H9 (cell line): ENCODE measurements at regions not wholly inside any gene's neighbourhood (a gene's known extent, or its start where the extent isn't known, plus 50 kb on each side); places are given as distances from the start of the nearest gene placed in this dataset.
"Not testable (repeated sequence)": the region's sequence is repeated elsewhere in the genome, so short reads cannot be mapped to it uniquely, and the experiment has no call there.

Experiments used
- DNase-seq: peaks from one replicate; pipeline ENCODE4 v3.0.0-alpha.2; 2017
- H2AFZ ChIP-seq: one replicate; pipeline ENCODE4 v1.6.1; 2013; ENCODE audit warnings: mild to moderate bottlenecking, low read length, control low read depth, moderate library complexity
- H2AK5ac ChIP-seq: 2 replicates; pipeline ENCODE4 v1.6.1; 2013; ENCODE audit warnings: low read length, control low read depth, mixed read lengths; ENCODE audit not compliant: insufficient read length
- H2BK120ac ChIP-seq: one replicate; pipeline ENCODE4 v1.6.1; 2013; ENCODE audit warnings: low read depth, mild to moderate bottlenecking, low read length, control low read depth, inconsistent platforms; ENCODE audit not compliant: poor library complexity, severe bottlenecking
- H2BK12ac ChIP-seq: 2 replicates; pipeline ENCODE4 v1.6.1; 2013; ENCODE audit warnings: low read length, control low read depth, mixed read lengths, low read depth; ENCODE audit not compliant: insufficient read length
- H2BK15ac ChIP-seq: 2 replicates; pipeline ENCODE4 v1.6.1; 2013; ENCODE audit warnings: low read depth, low read length, control low read depth
- H2BK20ac ChIP-seq: one replicate; pipeline ENCODE4 v1.6.1; 2013; ENCODE audit warnings: low read depth, mild to moderate bottlenecking, low read length, control low read depth, inconsistent platforms; ENCODE audit not compliant: poor library complexity, severe bottlenecking
- H2BK5ac ChIP-seq: 2 replicates; pipeline ENCODE4 v1.6.1; 2013; ENCODE audit warnings: low read length, control low read depth, mixed read lengths; ENCODE audit not compliant: insufficient read length
- H3K14ac ChIP-seq: 2 replicates; pipeline ENCODE4 v1.6.1; 2013; ENCODE audit warnings: low read length, control low read depth; ENCODE audit not compliant: insufficient read depth
- H3K18ac ChIP-seq: 2 replicates; pipeline ENCODE4 v1.6.1; 2013; ENCODE audit warnings: low read depth, mild to moderate bottlenecking, mixed read lengths, low read length, control low read depth; ENCODE audit not compliant: insufficient read length
- H3K23ac ChIP-seq: 2 replicates; pipeline ENCODE4 v1.6.1; 2013; ENCODE audit warnings: low read length, control low read depth, mixed read lengths, low read depth; ENCODE audit not compliant: insufficient read length
- H3K23me2 ChIP-seq: 2 replicates; pipeline ENCODE4 v1.6.1; 2013; ENCODE audit warnings: low read depth, mild to moderate bottlenecking, mixed read lengths, low read length, control low read depth; ENCODE audit not compliant: insufficient read length, poor library complexity, severe bottlenecking
- H3K27ac ChIP-seq: 2 replicates; pipeline ENCODE4 v1.5.1; 2013; ENCODE audit warnings: low read length, control low read depth, mixed read lengths, low read depth; ENCODE audit not compliant: insufficient read length
- H3K27me3 ChIP-seq: 2 replicates; pipeline ENCODE4 v1.6.1; 2013; ENCODE audit warnings: low read length, control low read depth, inconsistent platforms; ENCODE audit not compliant: insufficient read depth
- H3K4ac ChIP-seq: 2 replicates; pipeline ENCODE4 v1.6.1; 2013; ENCODE audit warnings: low read depth, mild to moderate bottlenecking, control low read depth, inconsistent platforms, low read length, moderate library complexity
- H3K4me1 ChIP-seq: 2 replicates; pipeline ENCODE4 v1.6.1; 2013; ENCODE audit warnings: low read length, control low read depth, inconsistent platforms; ENCODE audit not compliant: insufficient read depth
- H3K4me2 ChIP-seq: 2 replicates; pipeline ENCODE4 v1.6.1; 2013; ENCODE audit warnings: low read length, control low read depth, mixed read lengths; ENCODE audit not compliant: insufficient read length, insufficient read depth
- H3K56ac ChIP-seq: 2 replicates; pipeline ENCODE4 v1.6.1; 2013; ENCODE audit warnings: low read depth, mild to moderate bottlenecking, mixed read lengths, low read length, control low read depth; ENCODE audit not compliant: insufficient read length
- H3K79me1 ChIP-seq: 2 replicates; pipeline ENCODE4 v1.6.1; 2013; ENCODE audit warnings: low read depth, mild to moderate bottlenecking, moderate library complexity, low read length, control low read depth, inconsistent platforms; ENCODE audit not compliant: insufficient read depth, poor library complexity, severe bottlenecking
- H3K79me2 ChIP-seq: 2 replicates; pipeline ENCODE4 v1.6.1; 2013; ENCODE audit warnings: low read length, control low read depth, inconsistent platforms; ENCODE audit not compliant: insufficient read depth
- H3K9ac ChIP-seq: 2 replicates; pipeline ENCODE4 v1.6.1; 2013; ENCODE audit warnings: low read length, control low read depth, mixed read lengths; ENCODE audit not compliant: insufficient read length; ENCODE audit errors: extremely low read depth
- H3K9me3 ChIP-seq: one replicate; pipeline ENCODE4 v1.6.1; 2013; ENCODE audit warnings: low read depth, low read length, inconsistent platforms; ENCODE audit not compliant: control insufficient read depth
- H3T11ph ChIP-seq: one replicate; pipeline ENCODE4 v1.6.1; 2013; ENCODE audit warnings: mild to moderate bottlenecking, low read length, control low read depth, inconsistent platforms
- H4K20me1 ChIP-seq: one replicate; pipeline ENCODE4 v1.6.1; 2013; ENCODE audit not compliant: control insufficient read depth, insufficient read length, insufficient read depth
- H4K5ac ChIP-seq: 2 replicates; pipeline ENCODE4 v1.6.1; 2013; ENCODE audit warnings: low read depth, mild to moderate bottlenecking, mixed read lengths, low read length, control low read depth; ENCODE audit not compliant: insufficient read length
- H4K8ac ChIP-seq: replicated peaks from 2 replicates; pipeline ENCODE4 v1.6.1; 2013; ENCODE audit warnings: low read length, control low read depth, mixed read lengths, low read depth; ENCODE audit not compliant: insufficient read length
- H4K91ac ChIP-seq: 2 replicates; pipeline ENCODE4 v1.6.1; 2013; ENCODE audit warnings: low read depth, mild to moderate bottlenecking, moderate library complexity, mixed read lengths, low read length, control low read depth; ENCODE audit not compliant: insufficient read length
- H3K27ac Mint-ChIP-seq, 3 experiments: 2 replicates in 2 of 3; 3 replicates in 1 of 3; pipeline ENCODE4 v1.8.0; 2020 to 2021; ENCODE audit warnings: mixed read lengths in 3 of 3, mild to moderate bottlenecking in 1 of 3, moderate library complexity in 1 of 3
- H3K27me3 Mint-ChIP-seq: 2 replicates; pipeline ENCODE4 v1.8.0; 2021; ENCODE audit warnings: low read depth, mild to moderate bottlenecking, moderate library complexity, mixed read lengths
- H3K36me3 Mint-ChIP-seq, 3 experiments: 2 replicates in 2 of 3; 3 replicates in 1 of 3; pipeline ENCODE4 v1.8.0; 2020 to 2021; ENCODE audit warnings: low read depth in 3 of 3, mixed read lengths in 3 of 3; ENCODE audit not compliant: insufficient read depth in 1 of 3
- H3K4me1 Mint-ChIP-seq, 2 experiments: 2 replicates each; pipeline ENCODE4 v1.8.0; 2020; ENCODE audit warnings: mixed read lengths in 2 of 2
- H3K4me3 Mint-ChIP-seq, 2 experiments: 2 replicates in 1 of 2; 3 replicates in 1 of 2; pipeline ENCODE4 v1.8.0; 2020 to 2021; ENCODE audit warnings: mild to moderate bottlenecking in 2 of 2, mixed read lengths in 2 of 2, moderate library complexity in 1 of 2
- H3K9me3 Mint-ChIP-seq, 2 experiments: 2 replicates in 1 of 2; 3 replicates in 1 of 2; pipeline ENCODE4 v1.8.0; 2020; ENCODE audit warnings: mild to moderate bottlenecking in 2 of 2, mixed read lengths in 2 of 2, moderate library complexity in 1 of 2
- WGBS: extraction: QIAGEN DNeasy Blood & Tissue Kit; methylation state at CpG from one replicate; pipeline ENCODE4 v1.1.7; 2013; ENCODE audit warnings: missing lambda C conversion rate, low lambda C conversion rate, mixed read lengths; ENCODE audit not compliant: insufficient read length; ENCODE audit errors: extremely low coverage; 5-methylcytosine and 5-hydroxymethylcytosine counted together

DNA sequence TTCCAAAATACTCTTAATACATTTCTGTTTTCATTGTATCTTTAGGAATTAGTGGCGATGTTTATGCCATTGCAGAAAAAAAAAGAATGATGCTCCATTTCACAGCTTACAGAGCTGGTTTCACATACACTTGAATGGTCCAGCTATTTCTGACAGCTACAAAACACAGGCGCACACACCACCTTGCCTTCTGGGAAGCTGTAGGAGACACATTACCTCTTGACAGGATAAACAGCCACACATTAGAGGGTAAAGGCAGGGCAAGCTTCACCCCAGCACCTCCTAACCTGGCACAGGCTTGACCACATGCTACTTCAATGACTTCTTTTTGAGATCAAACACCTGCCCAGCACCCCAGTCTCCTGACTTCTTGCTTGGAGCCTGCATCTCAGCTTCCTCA is 73.2 kb upstream of the PLGLB2 start:
- not testable (repeated sequence) for H2AK5ac ChIP-seq, H2AFZ ChIP-seq, H3K79me1 ChIP-seq, H3K27me3 ChIP-seq, H3K9ac ChIP-seq, H4K91ac ChIP-seq, H3K9me3 Mint-ChIP-seq, H3K4me1 Mint-ChIP-seq, H3K14ac ChIP-seq, H3K9me3 ChIP-seq, H2BK12ac ChIP-seq, DNase-seq, H4K20me1 ChIP-seq, H3K79me2 ChIP-seq, H3K23me2 ChIP-seq, H3K4ac ChIP-seq, H3K23ac ChIP-seq, H3K27ac ChIP-seq, H2BK120ac ChIP-seq, H3K4me2 ChIP-seq, H2BK20ac ChIP-seq, H4K8ac ChIP-seq, H3K4me3 Mint-ChIP-seq, H3T11ph ChIP-seq, H3K27me3 Mint-ChIP-seq, H2BK5ac ChIP-seq, H3K36me3 Mint-ChIP-seq, H4K5ac ChIP-seq, H3K27ac Mint-ChIP-seq, H3K18ac ChIP-seq, H2BK15ac ChIP-seq, H3K56ac ChIP-seq, H3K4me1 ChIP-seq
- no CpG with 5 or more reads among the region's 2 CpGs for WGBS

DNA sequence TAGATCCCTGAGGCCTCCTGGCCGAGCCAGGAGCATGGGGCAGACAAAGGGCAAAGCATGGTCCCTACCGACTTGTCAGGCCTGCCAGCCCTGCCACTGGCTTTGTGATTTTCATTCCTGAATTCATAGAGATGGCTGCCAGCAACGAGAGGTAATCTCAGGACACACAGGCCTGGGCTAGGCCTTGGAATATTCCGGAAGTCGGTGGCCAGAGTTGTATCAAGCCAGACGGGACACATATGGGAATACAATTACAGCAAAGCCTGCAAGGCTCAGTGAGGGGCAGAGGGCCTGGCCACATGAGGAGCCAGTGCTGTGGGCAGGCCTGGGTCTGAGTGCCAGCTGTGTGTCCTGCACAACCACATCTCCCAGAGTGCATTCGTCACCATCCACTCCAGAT is 72.4 kb upstream of the PLGLB2 start:
- H3K4me1 ChIP-seq, H4K91ac ChIP-seq, H3K27ac ChIP-seq, DNase-seq, H4K5ac ChIP-seq, H3K36me3 Mint-ChIP-seq, H3K56ac ChIP-seq, H3K4me1 Mint-ChIP-seq, H2BK20ac ChIP-seq, H2BK120ac ChIP-seq, H3K9ac ChIP-seq, H3K23ac ChIP-seq, H2BK5ac ChIP-seq, H2BK12ac ChIP-seq, H4K20me1 ChIP-seq, H3K27me3 ChIP-seq, H3K14ac ChIP-seq, H3K79me1 ChIP-seq, H2AFZ ChIP-seq, H3K18ac ChIP-seq, H3K27me3 Mint-ChIP-seq, H3K4me3 Mint-ChIP-seq, H4K8ac ChIP-seq, H3K23me2 ChIP-seq, H3T11ph ChIP-seq, H3K4me2 ChIP-seq, H2AK5ac ChIP-seq, H3K4ac ChIP-seq, H3K27ac Mint-ChIP-seq, H3K9me3 ChIP-seq, H3K9me3 Mint-ChIP-seq, H3K79me2 ChIP-seq, H2BK15ac ChIP-seq: not testable (repeated sequence)
- WGBS: no CpG with 5 or more reads among the region's 7 CpGs
